Left ventricle myocardium inferior (tissue), 1 donor: ENCODE measurements at regions not wholly inside any gene's neighbourhood (a gene's known extent, or its start where the extent isn't known, plus 50 kb on each side); places are given as distances from the start of the nearest gene placed in this dataset.

Experiments
- DNase-seq: peaks from one replicate; pipeline ENCODE4 v3.0.0-alpha.2; 2020
- H3K27ac ChIP-seq: fragments of 200-600 bp; replicated peaks from 2 replicates; pipeline ENCODE4 v1.8.0; 2021
- H3K27me3 ChIP-seq: fragments of 200-600 bp; 2 replicates; pipeline ENCODE4 v1.8.0; 2021; ENCODE audit warnings: low read depth
- H3K36me3 ChIP-seq: fragments of 200-600 bp; 2 replicates; pipeline ENCODE4 v1.8.0; 2021
- H3K4me1 ChIP-seq: fragments of 200-600 bp; 2 replicates; pipeline ENCODE4 v1.8.0; 2021
- H3K4me3 ChIP-seq: fragments of 200-600 bp; 2 replicates; pipeline ENCODE4 v1.8.0; 2021; ENCODE audit warnings: mild to moderate bottlenecking, moderate library complexity
- H3K9me3 ChIP-seq: fragments of 200-600 bp; replicated peaks from 2 replicates; pipeline ENCODE4 v1.8.0; 2021
- CTCF ChIP-seq: fragments of 200-600 bp; IDR thresholded peaks from 2 replicates; pipeline ENCODE4 v1.8.0; 2021; ENCODE audit warnings: antibody characterized with exemption, mild to moderate bottlenecking, borderline replicate concordance
- intact Hi-C: fragments of 100-400 bp; cut with micrococcal nuclease; formaldehyde crosslinking; loops from one replicate; pipeline ENCODE4 v1.11.0; 2022
- donor health status: DM: no; HTN: yes; CAD: no; lungs with severe emphysema.

- no peak for TF ChIP-seq CTCF
- no peak for DNase-seq
- Histone ChIP-seq H3K4me1 (no peaks in the 10 kb centered on the region), H3K4me3 (no peak overlapping the region), H3K27me3 (no peaks in the 10 kb centered on the region), H3K36me3 (no peaks in the 10 kb centered on the region), H3K27ac (no peak overlapping the region), H3K9me3 (no peaks in the 10 kb centered on the region)
- intact Hi-C loops = no loop called here
These were observed 102.3 kb upstream of the ZNF217 start for GRCh38 chr20:53695797-53696527.

- no peak overlapping the region for H3K4me3 ChIP-seq
- no peaks in the 10 kb centered on the region for H3K27me3 ChIP-seq
- no peaks in the 10 kb centered on the region for H3K36me3 ChIP-seq
- intact Hi-C loops = no loop called here
- no peak for DNase-seq
- H3K4me1 ChIP-seq = no peaks in the 10 kb centered on the region
- no peaks in the 10 kb centered on the region for H3K9me3 ChIP-seq
- no peak overlapping the region for H3K27ac ChIP-seq
- TF ChIP-seq CTCF = no peak
These were observed 99.7 kb upstream of the ZNF217 start for GRCh38 chr20:53693262-53693871.

GRCh38 chr20:53692465-53693067, 98.9 kb upstream of the ZNF217 start:
- TF ChIP-seq CTCF = no peak
- Histone ChIP-seq H3K9me3 (no peaks in the 10 kb centered on the region), H3K4me1 (no peaks in the 10 kb centered on the region), H3K27me3 (no peaks in the 10 kb centered on the region), H3K27ac (no peak overlapping the region), H3K4me3 (no peak overlapping the region), H3K36me3 (no peaks in the 10 kb centered on the region)
- no peak for DNase-seq
- intact Hi-C loops = no loop called here

- Histone ChIP-seq H3K36me3 (no peaks in the 10 kb centered on the region), H3K4me1 (no peaks in the 10 kb centered on the region), H3K27me3 (no peaks in the 10 kb centered on the region), H3K4me3 (no peak overlapping the region), H3K27ac (no peak overlapping the region), H3K9me3 (no peaks in the 10 kb centered on the region)
- DNase-seq = no peak
- TF ChIP-seq CTCF = no peak
- intact Hi-C loops = no loop called here
These were observed 98.2 kb upstream of the ZNF217 start for GRCh38 chr20:53691811-53692192.

- no peak for DNase-seq
- H3K4me1 ChIP-seq = no peaks in the 10 kb centered on the region
- no peak overlapping the region for H3K4me3 ChIP-seq
- intact Hi-C loops = no loop called here
- H3K36me3 ChIP-seq = no peaks in the 10 kb centered on the region
- H3K27ac ChIP-seq = no peak overlapping the region
- no peaks in the 10 kb centered on the region for H3K27me3 ChIP-seq
- H3K9me3 ChIP-seq = no peaks in the 10 kb centered on the region
- no peak for TF ChIP-seq CTCF
These were observed 97.6 kb upstream of the ZNF217 start for GRCh38 chr20:53691060-53691810.
